K562 (cell line): ENCODE measurements at regions not wholly inside any gene's neighbourhood (a gene's known extent, or its start where the extent isn't known, plus 50 kb on each side); places are given as distances from the start of the nearest gene placed in this dataset.

Experiments used
- ATAC-seq: fragments of 200-7000 bp; cut with Tn5 transposase; 3 replicates; pipeline ENCODE4 v1.9.1; 2020; ENCODE audit warnings: moderate library complexity
- BruUV-seq: library from RNA; stranded (reverse); fragments of 400-500 nt; replicated peaks from 2 replicates; lab custom pipeline; 2021; lab: Mats Ljungman, UMichigan
- CTCF ChIA-PET: fragments of 300-600 bp; formaldehyde crosslinking; extraction: SDS; loops from one replicate; lab custom pipeline; 2021; ENCODE audit warnings: low intra/inter-chr PET ratio; lab: Yijun Ruan, JAX
- POLR2A ChIA-PET: fragments of 300-600, 350-650 bp; sonication (Branson Sonifier 250); formaldehyde crosslinking; extraction: SDS; loops from one replicate; lab custom pipeline; 2021; ENCODE audit warnings: antibody characterized with exemption, inconsistent platforms; lab: Yijun Ruan, JAX
- DNase-seq, 4 experiments: peaks; one replicate each; pipeline versions ENCODE4 v3.0.0 to v3.0.0-alpha.2; 2011 to 2018; ENCODE audit warnings: low spot score in 3 of 4, mixed read lengths in 3 of 4; ENCODE audit errors: extremely low read depth in 1 of 4
- FAIRE-seq: peaks from 2 replicates; lab custom pipeline; 2011; peaks lifted over from hg19 to GRCh38; lab: Jason Lieb, UNC
- H2AFZ ChIP-seq: 2 replicates; pipeline ENCODE4 v1.6.0; 2011; ENCODE audit warnings: low read depth, low read length, control low read depth, inconsistent platforms
- H3K27ac ChIP-seq: fragments of 200-600 bp; 3 replicates; pipeline ENCODE4 v1.8.0; 2011; ENCODE audit warnings: low read depth, mild to moderate bottlenecking, control low read depth, inconsistent platforms, low read length, moderate library complexity, mixed read lengths; ENCODE audit errors: extremely low read depth
- H3K27me3 ChIP-seq, 2 experiments: fragments of 300-600 bp in 1 of 2; 2 replicates in 1 of 2; 3 replicates in 1 of 2; pipeline versions ENCODE4 v1.6.0 to v1.8.0; 2011; ENCODE audit warnings: inconsistent platforms in 2 of 2, low read length in 2 of 2, mild to moderate bottlenecking in 1 of 2, mixed read lengths in 1 of 2, moderate library complexity in 1 of 2; ENCODE audit not compliant: control insufficient read depth in 2 of 2, insufficient read depth in 2 of 2
- H3K36me3 ChIP-seq: fragments of 300-600 bp; 3 replicates; pipeline ENCODE4 v1.8.0; 2011; ENCODE audit warnings: mild to moderate bottlenecking, low read length, inconsistent platforms; ENCODE audit not compliant: control insufficient read depth, insufficient read depth
- H3K4me1 ChIP-seq, 2 experiments: fragments of 200-600 bp in 1 of 2; replicated peaks in 1 of 2; 2 replicates in 1 of 2; 3 replicates in 1 of 2; pipeline versions ENCODE4 v1.5.1 to v1.8.0; 2011; ENCODE audit warnings: inconsistent platforms in 2 of 2, low read length in 2 of 2, mild to moderate bottlenecking in 1 of 2, mixed read lengths in 1 of 2, moderate library complexity in 1 of 2; ENCODE audit not compliant: control insufficient read depth in 2 of 2, insufficient read depth in 2 of 2
- H3K4me2 ChIP-seq: 2 replicates; pipeline ENCODE4 v1.6.1; 2011; ENCODE audit warnings: low read length, control low read depth, inconsistent platforms, mixed read lengths; ENCODE audit not compliant: insufficient read depth
- H3K4me3 ChIP-seq: fragments of 200-600 bp; sonication (generic), shearing (Covaris generic); 2 replicates; pipeline ENCODE4 v1.5.1; 2016; ENCODE audit warnings: control low read depth, inconsistent platforms
- H3K79me2 ChIP-seq: fragments of 200-600 bp; 3 replicates; pipeline ENCODE4 v1.8.0; 2011; ENCODE audit warnings: low read length, inconsistent platforms; ENCODE audit not compliant: control insufficient read depth, insufficient read depth
- H3K9ac ChIP-seq, 2 experiments: 2 replicates each; pipeline versions ENCODE4 v1.6.0 to v1.6.1; 2011; ENCODE audit warnings: low read depth in 2 of 2, low read length in 2 of 2, control low read depth in 1 of 2, inconsistent platforms in 1 of 2, mild to moderate bottlenecking in 1 of 2, mixed read lengths in 1 of 2; ENCODE audit not compliant: insufficient read depth in 1 of 2
- H3K9me1 ChIP-seq: one replicate; pipeline ENCODE4 v1.6.0; 2011; ENCODE audit warnings: inconsistent platforms, mild to moderate bottlenecking, low read length, moderate library complexity; ENCODE audit not compliant: control insufficient read depth, insufficient read depth
- H3K9me3 ChIP-seq: replicated peaks from 2 replicates; pipeline ENCODE4 v1.5.1; 2011; ENCODE audit warnings: low read depth, low read length, inconsistent platforms; ENCODE audit not compliant: control insufficient read depth, insufficient read depth
- H4K20me1 ChIP-seq: replicated peaks from 2 replicates; pipeline ENCODE4 v1.6.1; 2011; ENCODE audit warnings: low read length, inconsistent platforms, mixed read lengths; ENCODE audit not compliant: control insufficient read depth, insufficient read depth
- C11orf30 ChIP-seq: fragments of 450-650 bp; IDR thresholded peaks from 2 replicates; pipeline ENCODE4 v1.6.1; 2016; ENCODE audit warnings: low read depth, mild to moderate bottlenecking
- CBX8 ChIP-seq: fragments of 200-600 bp; sonication (generic); IDR thresholded peaks from 2 replicates; pipeline ENCODE4 v1.6.1; 2012; ENCODE audit warnings: borderline replicate concordance, mixed run types, low read depth, mild to moderate bottlenecking, moderate library complexity, mixed read lengths, low read length, control low read depth, inconsistent platforms; ENCODE audit not compliant: poor library complexity, severe bottlenecking; ENCODE audit errors: extremely low read depth
- E2F5 ChIP-seq: sonication (generic); formaldehyde crosslinking; IDR thresholded peaks from 2 replicates; pipeline ENCODE4 v1.8.0; 2022; ENCODE audit warnings: mild to moderate bottlenecking, missing genetic modification reagents
- GATAD2B ChIP-seq: fragments of 450-650 bp; IDR thresholded peaks from 2 replicates; pipeline ENCODE4 v1.6.1; 2017; ENCODE audit warnings: mild to moderate bottlenecking, borderline replicate concordance
- MAFK ChIP-seq: IDR thresholded peaks from 2 replicates; pipeline ENCODE4 v1.6.1; 2011; ENCODE audit warnings: low read length, improper control_type of control experiment
- PPARD ChIP-seq: fragments of 250-450 bp; sonication (Bioruptor Pico); IDR thresholded peaks from 2 replicates; pipeline ENCODE4 v1.8.0; 2022; ENCODE audit warnings: inconsistent platforms, mild to moderate bottlenecking, moderate library complexity
- SIN3B ChIP-seq: fragments of 450-650 bp; IDR thresholded peaks from 2 replicates; pipeline ENCODE4 v1.6.1; 2017; ENCODE audit warnings: low read depth, mild to moderate bottlenecking, moderate library complexity
- SRSF9 ChIP-seq: fragments of 200-400 bp; formaldehyde crosslinking; IDR thresholded peaks from 2 replicates; pipeline ENCODE4 v1.6.1; 2017; ENCODE audit warnings: low read depth, low read length, borderline replicate concordance
- THAP12 ChIP-seq: fragments of 250-450 bp; sonication (Bioruptor Pico); IDR thresholded peaks from 2 replicates; pipeline ENCODE4 v1.9.0; 2021; ENCODE audit warnings: mild to moderate bottlenecking, inconsistent platforms
- ZNF124 ChIP-seq: sonication (generic); formaldehyde crosslinking; IDR thresholded peaks from 2 replicates; pipeline ENCODE4 v1.8.1; 2022; ENCODE audit warnings: missing genetic modification reagents
- ZNF165 ChIP-seq: fragments of 250-450 bp; sonication (Bioruptor Pico); IDR thresholded peaks from 2 replicates; pipeline ENCODE4 v1.4.0; 2020; ENCODE audit warnings: borderline replicate concordance
- ZNF740 ChIP-seq, 3 experiments: fragments of 200-800 bp in 1 of 3; sonication (Bioruptor generic) in 1 of 3; sonication (generic) in 1 of 3; formaldehyde crosslinking in 1 of 3; IDR thresholded peaks; 2 replicates each; pipeline versions ENCODE4 v1.6.1 to v1.8.0; 2016 to 2022; ENCODE audit warnings: mild to moderate bottlenecking in 2 of 3, missing compliant biosample characterization in 2 of 3, missing genetic modification characterization in 2 of 3, missing genetic modification reagents in 1 of 3
- in situ Hi-C: fragments of 300-500 bp; cut with MboI; formaldehyde crosslinking; loops from 4 replicates; pipeline ENCODE4 v1.15.0; 2018; ENCODE audit warnings: inconsistent platforms, mixed read lengths
- intact Hi-C: fragments of 100-400 bp; cut with micrococcal nuclease; formaldehyde crosslinking; loops from 2 replicates; pipeline ENCODE4 v1.14.2; 2022
- TF ChIP-seq, protein P1 (sequence below): fragments of 450-650 bp; IDR thresholded peaks from 2 replicates; pipeline ENCODE4 v1.6.1; 2017; ENCODE audit warnings: mild to moderate bottlenecking, moderate library complexity
- TF ChIP-seq, protein P2 (sequence below): fragments of 250-450 bp; sonication (Bioruptor Pico); IDR thresholded peaks from 2 replicates; pipeline ENCODE4 v1.8.0; 2021; ENCODE audit warnings: borderline replicate concordance, mild to moderate bottlenecking, moderate library complexity; ENCODE audit not compliant: poor library complexity, severe bottlenecking
- TF ChIP-seq, protein P3 (sequence below): fragments of 450-650 bp; IDR thresholded peaks from 2 replicates; pipeline ENCODE4 v1.6.1; 2016; ENCODE audit warnings: antibody characterized with exemption

DNA sequence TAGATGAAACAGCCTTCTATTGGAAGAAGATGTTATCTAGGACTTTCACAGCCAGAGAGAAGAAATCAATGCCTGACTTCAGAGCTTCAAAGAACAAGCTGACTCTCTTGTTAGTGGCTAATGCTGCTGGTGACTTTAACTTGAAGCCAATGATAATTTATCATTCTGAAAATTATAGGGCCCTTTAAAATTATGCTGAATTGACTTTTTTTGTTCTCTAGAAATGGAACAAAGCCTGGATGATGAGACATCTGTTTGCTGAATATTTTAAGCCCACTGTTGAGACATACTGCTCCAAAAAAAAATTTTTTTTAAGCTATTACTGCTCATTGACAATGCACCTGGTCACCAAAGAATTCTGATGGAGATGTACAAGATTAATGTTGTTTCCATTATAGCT lies 189.2 kb downstream of the MBL2 start:
- H3K9ac ChIP-seq: no peak overlapping the region
- H3K79me2 ChIP-seq: no peaks in the 10 kb centered on the region
- no peak overlapping the region for H2AFZ ChIP-seq
- intact Hi-C loops (no loop called here), in situ Hi-C loops (no loop called here)
- H4K20me1 ChIP-seq: no peaks in the 10 kb centered on the region
- H3K27me3 ChIP-seq: no peaks in the 10 kb centered on the region
- no peak for FAIRE-seq
- H3K27ac ChIP-seq: no peak overlapping the region
- BruUV-seq: no TSS peak
- no peak overlapping the region for H3K4me3 ChIP-seq
- no peaks in the 10 kb centered on the region for H3K9me1 ChIP-seq
- CTCF ChIA-PET: no interaction called here
- H3K4me2 ChIP-seq: no peak overlapping the region
- no peak for DNase-seq
- no peaks in the 10 kb centered on the region; the same call in 1 of the 2 replicates for H3K9me3 ChIP-seq
- no peaks in the 10 kb centered on the region for H3K36me3 ChIP-seq
- no peak for ATAC-seq
- POLR2A ChIA-PET: no interaction called here
- H3K4me1 ChIP-seq: no peaks in the 10 kb centered on the region
- no peak for TF ChIP-seq SRSF9
- TF ChIP-seq CBX8: no peak
- TF ChIP-seq THAP12 (CRISPR knock-in tag): no peak
- TF ChIP-seq MAFK: peak; percentile 39; the same call in 1 of the 2 replicates
- no peak for TF ChIP-seq ZNF740 (CRISPR knock-in tag; IDR thresholded peaks at IDR 0.05)
- no peak for TF ChIP-seq ZNF740 (tag; IDR thresholded peaks at IDR 0.05)
- TF ChIP-seq, protein P1, sequence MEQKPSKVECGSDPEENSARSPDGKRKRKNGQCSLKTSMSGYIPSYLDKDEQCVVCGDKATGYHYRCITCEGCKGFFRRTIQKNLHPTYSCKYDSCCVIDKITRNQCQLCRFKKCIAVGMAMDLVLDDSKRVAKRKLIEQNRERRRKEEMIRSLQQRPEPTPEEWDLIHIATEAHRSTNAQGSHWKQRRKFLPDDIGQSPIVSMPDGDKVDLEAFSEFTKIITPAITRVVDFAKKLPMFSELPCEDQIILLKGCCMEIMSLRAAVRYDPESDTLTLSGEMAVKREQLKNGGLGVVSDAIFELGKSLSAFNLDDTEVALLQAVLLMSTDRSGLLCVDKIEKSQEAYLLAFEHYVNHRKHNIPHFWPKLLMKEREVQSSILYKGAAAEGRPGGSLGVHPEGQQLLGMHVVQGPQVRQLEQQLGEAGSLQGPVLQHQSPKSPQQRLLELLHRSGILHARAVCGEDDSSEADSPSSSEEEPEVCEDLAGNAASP: no peak
- TF ChIP-seq, protein P2, sequence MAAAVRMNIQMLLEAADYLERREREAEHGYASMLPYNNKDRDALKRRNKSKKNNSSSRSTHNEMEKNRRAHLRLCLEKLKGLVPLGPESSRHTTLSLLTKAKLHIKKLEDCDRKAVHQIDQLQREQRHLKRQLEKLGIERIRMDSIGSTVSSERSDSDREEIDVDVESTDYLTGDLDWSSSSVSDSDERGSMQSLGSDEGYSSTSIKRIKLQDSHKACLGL (CRISPR knock-in tag): no peak
- TF ChIP-seq ZNF165 (CRISPR knock-in tag): no peak
- no peak for TF ChIP-seq SIN3B
- TF ChIP-seq PPARD (CRISPR knock-in tag): no peak
- TF ChIP-seq, protein P3, sequence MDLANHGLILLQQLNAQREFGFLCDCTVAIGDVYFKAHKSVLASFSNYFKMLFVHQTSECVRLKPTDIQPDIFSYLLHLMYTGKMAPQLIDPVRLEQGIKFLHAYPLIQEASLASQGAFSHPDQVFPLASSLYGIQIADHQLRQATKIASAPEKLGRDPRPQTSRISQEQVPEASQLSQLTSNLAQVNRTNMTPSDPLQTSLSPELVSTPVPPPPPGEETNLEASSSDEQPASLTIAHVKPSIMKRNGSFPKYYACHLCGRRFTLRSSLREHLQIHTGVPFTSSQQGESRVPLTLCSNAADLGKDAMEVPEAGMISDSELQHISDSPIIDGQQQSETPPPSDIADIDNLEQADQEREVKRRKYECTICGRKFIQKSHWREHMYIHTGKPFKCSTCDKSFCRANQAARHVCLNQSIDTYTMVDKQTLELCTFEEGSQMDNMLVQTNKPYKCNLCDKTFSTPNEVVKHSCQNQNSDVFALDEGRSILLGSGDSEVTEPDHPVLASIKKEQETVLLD: no peak
- TF ChIP-seq ZNF124: no peak
- TF ChIP-seq C11orf30: peak; percentile 48; the same call in 1 of the 2 replicates
- no peak for TF ChIP-seq E2F5
- no peak for TF ChIP-seq GATAD2B
